ENCODE measurements at regions not wholly inside any gene's neighbourhood (a gene's known extent, or its start where the extent isn't known, plus 50 kb on each side); places are given as distances from the start of the nearest gene placed in this dataset.

GRCh38 chr6:139883776-139884175 is 509.3 kb upstream of the CITED2 start:
- TF ChIP-seq, protein P1, sequence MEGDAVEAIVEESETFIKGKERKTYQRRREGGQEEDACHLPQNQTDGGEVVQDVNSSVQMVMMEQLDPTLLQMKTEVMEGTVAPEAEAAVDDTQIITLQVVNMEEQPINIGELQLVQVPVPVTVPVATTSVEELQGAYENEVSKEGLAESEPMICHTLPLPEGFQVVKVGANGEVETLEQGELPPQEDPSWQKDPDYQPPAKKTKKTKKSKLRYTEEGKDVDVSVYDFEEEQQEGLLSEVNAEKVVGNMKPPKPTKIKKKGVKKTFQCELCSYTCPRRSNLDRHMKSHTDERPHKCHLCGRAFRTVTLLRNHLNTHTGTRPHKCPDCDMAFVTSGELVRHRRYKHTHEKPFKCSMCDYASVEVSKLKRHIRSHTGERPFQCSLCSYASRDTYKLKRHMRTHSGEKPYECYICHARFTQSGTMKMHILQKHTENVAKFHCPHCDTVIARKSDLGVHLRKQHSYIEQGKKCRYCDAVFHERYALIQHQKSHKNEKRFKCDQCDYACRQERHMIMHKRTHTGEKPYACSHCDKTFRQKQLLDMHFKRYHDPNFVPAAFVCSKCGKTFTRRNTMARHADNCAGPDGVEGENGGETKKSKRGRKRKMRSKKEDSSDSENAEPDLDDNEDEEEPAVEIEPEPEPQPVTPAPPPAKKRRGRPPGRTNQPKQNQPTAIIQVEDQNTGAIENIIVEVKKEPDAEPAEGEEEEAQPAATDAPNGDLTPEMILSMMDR (IDR thresholded peaks at IDR 0.05; ENCODE audit: poor library complexity), result no peak
- no peak for TF ChIP-seq EZH2phosphoT487 (IDR thresholded peaks at IDR 0.05; ENCODE audit: low read depth, severe bottlenecking, unreplicated experiment)
- no peak for TF ChIP-seq EZH2 (IDR thresholded peaks at IDR 0.05; ENCODE audit: borderline replicate concordance)

All from hepatocyte (in vitro differentiated cells).